Neural progenitor cell (in vitro differentiated cells): ENCODE measurements at regions not wholly inside any gene's neighbourhood (a gene's known extent, or its start where the extent isn't known, plus 50 kb on each side); places are given as distances from the start of the nearest gene placed in this dataset.

Experiments used
- EZH2 ChIP-seq: fragments of 200-600 bp; sonication (generic); IDR thresholded peaks from 2 replicates; pipeline ENCODE4 v1.6.1; 2017; ENCODE audit warnings: antibody characterized with exemption, mild to moderate bottlenecking, moderate library complexity
- TF ChIP-seq, protein P1 (sequence below): fragments of 200-600 bp; sonication (generic); IDR thresholded peaks from 2 replicates; pipeline ENCODE4 v1.5.1; 2017; ENCODE audit warnings: antibody characterized with exemption, mild to moderate bottlenecking

DNA sequence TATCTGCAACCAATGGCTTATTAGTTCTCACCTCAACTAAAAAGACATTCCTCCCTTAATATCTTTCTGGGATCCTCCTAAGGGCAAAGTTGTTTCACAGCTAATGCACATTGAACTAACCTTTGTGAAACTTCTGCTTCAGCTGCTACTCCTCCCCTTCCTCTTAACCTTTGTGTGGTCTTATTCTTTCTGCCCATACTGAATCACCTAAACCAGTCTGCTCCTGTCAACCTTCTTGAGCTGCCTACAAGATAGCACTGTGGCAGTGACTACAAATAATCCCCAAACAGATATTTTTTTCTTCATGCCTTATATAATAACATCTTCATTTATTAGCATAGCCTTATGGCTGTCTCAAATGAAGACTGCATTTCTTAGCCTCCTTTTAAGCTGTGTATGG lies 1077.4 kb upstream of the ATXN7L3B start:
- TF ChIP-seq, protein P1, sequence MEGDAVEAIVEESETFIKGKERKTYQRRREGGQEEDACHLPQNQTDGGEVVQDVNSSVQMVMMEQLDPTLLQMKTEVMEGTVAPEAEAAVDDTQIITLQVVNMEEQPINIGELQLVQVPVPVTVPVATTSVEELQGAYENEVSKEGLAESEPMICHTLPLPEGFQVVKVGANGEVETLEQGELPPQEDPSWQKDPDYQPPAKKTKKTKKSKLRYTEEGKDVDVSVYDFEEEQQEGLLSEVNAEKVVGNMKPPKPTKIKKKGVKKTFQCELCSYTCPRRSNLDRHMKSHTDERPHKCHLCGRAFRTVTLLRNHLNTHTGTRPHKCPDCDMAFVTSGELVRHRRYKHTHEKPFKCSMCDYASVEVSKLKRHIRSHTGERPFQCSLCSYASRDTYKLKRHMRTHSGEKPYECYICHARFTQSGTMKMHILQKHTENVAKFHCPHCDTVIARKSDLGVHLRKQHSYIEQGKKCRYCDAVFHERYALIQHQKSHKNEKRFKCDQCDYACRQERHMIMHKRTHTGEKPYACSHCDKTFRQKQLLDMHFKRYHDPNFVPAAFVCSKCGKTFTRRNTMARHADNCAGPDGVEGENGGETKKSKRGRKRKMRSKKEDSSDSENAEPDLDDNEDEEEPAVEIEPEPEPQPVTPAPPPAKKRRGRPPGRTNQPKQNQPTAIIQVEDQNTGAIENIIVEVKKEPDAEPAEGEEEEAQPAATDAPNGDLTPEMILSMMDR = no peak
- TF ChIP-seq EZH2 = no peak
